Cardiac fibroblast (primary cell): ENCODE measurements at regions not wholly inside any gene's neighbourhood (a gene's known extent, or its start where the extent isn't known, plus 50 kb on each side); places are given as distances from the start of the nearest gene placed in this dataset.

ENCODE experiments used
- DNase-seq, 2 donors: peaks; one replicate each; pipeline versions ENCODE4 v3.0.0 to v3.0.0-alpha.2; 2010; ENCODE audit warnings: low read depth in 2 of 2
- H3K4me3 ChIP-seq, 2 donors: replicated peaks in 1 of 2; 1 replicate in 1 of 2; 2 replicates in 1 of 2; pipeline ENCODE4 v1.5.1; 2011; ENCODE audit warnings: low read depth in 2 of 2, low read length in 2 of 2, mild to moderate bottlenecking in 2 of 2, moderate library complexity in 1 of 2
- CTCF ChIP-seq: IDR thresholded peaks from one replicate; pipeline ENCODE4 v1.5.1; 2011; ENCODE audit warnings: low read depth, mild to moderate bottlenecking, low read length, inconsistent platforms

GRCh38 chr13:78364711-78365110 lies 238.6 kb downstream of the POU4F1 start:
- TF ChIP-seq CTCF = no peak
- H3K4me3 ChIP-seq = no peak overlapping the region
- DNase-seq = no peak

- TF ChIP-seq CTCF = no peak
- H3K4me3 ChIP-seq = no peak overlapping the region
- DNase-seq = no peak
Observed at GRCh38 chr13:78341032-78341431, 262.3 kb downstream of the POU4F1 start.

GRCh38 chr13:78339927-78340326 lies 263.4 kb downstream of the POU4F1 start:
- DNase-seq = no peak
- no peak for TF ChIP-seq CTCF

GRCh38 chr13:78334059-78334458 lies 269.3 kb downstream of the POU4F1 start:
- no peak for DNase-seq
- TF ChIP-seq CTCF = no peak
- H3K4me3 ChIP-seq = no peak overlapping the region

More at GRCh38 chr13:78339927-78340326, 263.4 kb downstream of the POU4F1 start:
- no peak overlapping the region for H3K4me3 ChIP-seq

- no peak overlapping the region for H3K4me3 ChIP-seq
- TF ChIP-seq CTCF = no peak
- DNase-seq = peak in 1 of 2 donors; percentile 33
Observed at GRCh38 chr13:78326633-78327032, 276.7 kb downstream of the POU4F1 start.

GRCh38 chr13:78325585-78325984 lies 277.8 kb downstream of the POU4F1 start:
- DNase-seq = no peak
- no peak overlapping the region for H3K4me3 ChIP-seq
- no peak for TF ChIP-seq CTCF

DNA sequence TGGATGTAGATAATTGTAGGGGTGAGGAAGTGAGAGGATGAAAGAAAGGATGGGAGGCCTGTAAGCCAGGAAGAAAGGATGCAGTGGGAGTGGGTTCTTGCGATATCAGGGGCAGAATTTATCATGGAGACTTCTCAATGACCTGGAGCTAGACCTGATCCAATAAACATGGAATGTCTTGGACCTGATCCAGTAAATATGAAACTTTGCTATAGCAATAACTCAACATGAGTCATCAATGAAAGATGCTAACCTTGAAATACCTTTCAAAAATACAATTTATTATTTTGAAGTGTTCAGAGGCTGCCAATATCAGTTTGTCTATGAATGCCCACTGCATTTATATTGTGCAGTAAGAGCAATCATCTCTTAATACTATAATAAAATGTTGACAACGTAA lies 279.5 kb downstream of the POU4F1 start:
- no peak overlapping the region for H3K4me3 ChIP-seq
- TF ChIP-seq CTCF = no peak
- DNase-seq = peak in 1 of 2 donors; percentile 40
